ENCODE measurements at regions not wholly inside any gene's neighbourhood (a gene's known extent, or its start where the extent isn't known, plus 50 kb on each side); places are given as distances from the start of the nearest gene placed in this dataset.

GRCh38 chr9:90047828-90048227, 443.0 kb downstream of the GADD45G start:
- Histone ChIP-seq H3F3A (ENCODE audit: insufficient read depth) (no peaks in the 10 kb centered on the region), H3K9me2 (replicated peaks; ENCODE audit: insufficient read depth, low read length) (no peaks in the 10 kb centered on the region; the same call in 1 of the 2 replicates), H3K79me2 (ENCODE audit: insufficient read depth, low read length) (no peaks in the 10 kb centered on the region), H3K36me3 (ENCODE audit: low read length) (no peaks in the 10 kb centered on the region), H3K9me3 (ENCODE audit: insufficient read depth, low read length) (no peaks in the 10 kb centered on the region), H2AFZ (ENCODE audit: low read depth, low read length, severe bottlenecking) (no peak overlapping the region), H3K9ac (ENCODE audit: low read length) (no peak overlapping the region), H3K27me3 (ENCODE audit: low read length) (no peaks in the 10 kb centered on the region), H3K4me3 (ENCODE audit: insufficient read depth, low read length, poor library complexity, severe bottlenecking) (no peak overlapping the region), H3K4me2 (ENCODE audit: low read depth, low read length, poor library complexity, severe bottlenecking) (no peak overlapping the region), H3K27ac (ENCODE audit: low read depth, low read length) (no peak overlapping the region), H4K20me1 (ENCODE audit: low read depth, low read length) (no peaks in the 10 kb centered on the region)
- TF ChIP-seq CTCF (IDR thresholded peaks at IDR 0.05; ENCODE audit: insufficient read depth, low read length, poor library complexity, severe bottlenecking) (no peak), EZH2phosphoT487 (conservative IDR thresholded peaks at IDR 0.05; ENCODE audit: low read length) (no peak)

DNA sequence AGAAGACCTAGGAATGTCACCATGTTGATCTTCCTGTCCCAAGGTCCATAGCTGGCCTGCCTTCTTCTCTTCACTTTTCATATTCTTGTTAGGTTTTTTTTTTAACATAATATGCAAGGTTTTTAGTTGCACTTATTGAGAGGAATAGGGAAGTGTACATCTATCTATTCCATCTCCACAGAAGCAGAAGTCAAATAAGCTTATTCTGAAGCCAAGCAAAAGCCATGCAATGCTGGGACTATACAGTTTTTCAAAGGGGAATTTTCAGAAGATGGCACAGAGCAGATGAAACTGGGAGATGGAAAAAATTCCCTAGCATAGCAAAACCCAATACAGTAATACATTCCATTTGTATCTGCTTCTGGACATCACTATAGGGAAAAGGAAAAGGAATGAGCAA, 447.6 kb downstream of the GADD45G start:
- no peaks in the 10 kb centered on the region; the same call in 1 of the 2 replicates for H3K9me2 ChIP-seq (replicated peaks; ENCODE audit: insufficient read depth, low read length)
- H3K4me2 ChIP-seq (ENCODE audit: low read depth, low read length, poor library complexity, severe bottlenecking), result no peak overlapping the region
- H2AFZ ChIP-seq (ENCODE audit: low read depth, low read length, severe bottlenecking), result no peak overlapping the region
- no peaks in the 10 kb centered on the region for H3K79me2 ChIP-seq (ENCODE audit: insufficient read depth, low read length)
- no peaks in the 10 kb centered on the region for H3F3A ChIP-seq (ENCODE audit: insufficient read depth)
- no peaks in the 10 kb centered on the region for H3K36me3 ChIP-seq (ENCODE audit: low read length)
- H3K9ac ChIP-seq (ENCODE audit: low read length), result no peak overlapping the region
- H3K27me3 ChIP-seq (ENCODE audit: low read length), result no peaks in the 10 kb centered on the region
- no peak overlapping the region for H3K4me3 ChIP-seq (ENCODE audit: insufficient read depth, low read length, poor library complexity, severe bottlenecking)
- H3K9me3 ChIP-seq (ENCODE audit: insufficient read depth, low read length), result no peaks in the 10 kb centered on the region
- H4K20me1 ChIP-seq (ENCODE audit: low read depth, low read length), result no peaks in the 10 kb centered on the region
- no peak overlapping the region for H3K27ac ChIP-seq (ENCODE audit: low read depth, low read length)
- TF ChIP-seq EZH2phosphoT487 (conservative IDR thresholded peaks at IDR 0.05; ENCODE audit: low read length) (no peak), CTCF (IDR thresholded peaks at IDR 0.05; ENCODE audit: insufficient read depth, low read length, poor library complexity, severe bottlenecking) (no peak)

GRCh38 chr9:90053027-90053426, 448.2 kb downstream of the GADD45G start:
- Histone ChIP-seq H3F3A (ENCODE audit: insufficient read depth) (no peaks in the 10 kb centered on the region), H3K79me2 (ENCODE audit: insufficient read depth, low read length) (no peaks in the 10 kb centered on the region), H3K4me3 (ENCODE audit: insufficient read depth, low read length, poor library complexity, severe bottlenecking) (no peak overlapping the region), H2AFZ (ENCODE audit: low read depth, low read length, severe bottlenecking) (no peak overlapping the region), H3K9me2 (replicated peaks; ENCODE audit: insufficient read depth, low read length) (no peaks in the 10 kb centered on the region; the same call in 1 of the 2 replicates), H3K27me3 (ENCODE audit: low read length) (no peaks in the 10 kb centered on the region), H3K9me3 (ENCODE audit: insufficient read depth, low read length) (no peaks in the 10 kb centered on the region), H3K36me3 (ENCODE audit: low read length) (no peaks in the 10 kb centered on the region), H3K27ac (ENCODE audit: low read depth, low read length) (no peak overlapping the region), H4K20me1 (ENCODE audit: low read depth, low read length) (no peaks in the 10 kb centered on the region), H3K4me2 (ENCODE audit: low read depth, low read length, poor library complexity, severe bottlenecking) (no peak overlapping the region), H3K9ac (ENCODE audit: low read length) (no peak overlapping the region)
- TF ChIP-seq CTCF (IDR thresholded peaks at IDR 0.05; ENCODE audit: insufficient read depth, low read length, poor library complexity, severe bottlenecking) (no peak), EZH2phosphoT487 (conservative IDR thresholded peaks at IDR 0.05; ENCODE audit: low read length) (no peak)

All from SU-DHL-6 (cell line).